SH-SY5Y (cell line): ENCODE measurements at regions not wholly inside any gene's neighbourhood (a gene's known extent, or its start where the extent isn't known, plus 50 kb on each side); places are given as distances from the start of the nearest gene placed in this dataset.

ENCODE experiments used
- GATA2 ChIP-seq: IDR thresholded peaks from 2 replicates; pipeline ENCODE4 v1.6.1; 2011; ENCODE audit warnings: mild to moderate bottlenecking, low read depth, low read length
- GATA3 ChIP-seq: IDR thresholded peaks from 2 replicates; pipeline ENCODE4 v1.6.1; 2011; ENCODE audit warnings: low read depth, mild to moderate bottlenecking, low read length, moderate library complexity

- TF ChIP-seq GATA2 (no peak), GATA3 (no peak)
These were observed 689.1 kb upstream of the EYS start for GRCh38 chr6:66396145-66396544.
